Lung (tissue), 11 donors: ENCODE measurements at regions not wholly inside any gene's neighbourhood (a gene's known extent, or its start where the extent isn't known, plus 50 kb on each side); places are given as distances from the start of the nearest gene placed in this dataset.
"Not testable (repeated sequence)": the region's sequence is repeated elsewhere in the genome, so short reads cannot be mapped to it uniquely, and the experiment has no call there.

Experiments used
- ATAC-seq: fragments of 200-7000 bp; cut with Tn5 transposase; one replicate; pipeline ENCODE4 v1.9.1; 2020; ENCODE audit warnings: moderate number of reproducible peaks; ENCODE audit not compliant: insufficient read depth, low FRiP score
- DNase-seq, 3 donors: peaks; one replicate each; pipeline ENCODE4 v3.0.0-alpha.2; 2013 to 2017
- H3K27ac ChIP-seq, 2 donors: one replicate each; pipeline ENCODE4 v1.5.1; 2013; ENCODE audit warnings: mild to moderate bottlenecking in 2 of 2, moderate library complexity in 2 of 2, control low read depth in 1 of 2, inconsistent platforms in 1 of 2, low read depth in 1 of 2, low read length in 1 of 2
- H3K27me3 ChIP-seq, 3 donors: one replicate each; pipeline ENCODE4 v1.5.1; 2013; ENCODE audit warnings: low read length in 2 of 3; ENCODE audit not compliant: control insufficient read depth in 3 of 3, insufficient read depth in 3 of 3
- H3K36me3 ChIP-seq, 4 donors: one replicate each; pipeline ENCODE4 v1.5.1; 2013; ENCODE audit warnings: low read length in 4 of 4, mild to moderate bottlenecking in 1 of 4, moderate library complexity in 1 of 4; ENCODE audit not compliant: control insufficient read depth in 4 of 4, insufficient read depth in 4 of 4
- H3K4me1 ChIP-seq, 5 donors: one replicate each; pipeline ENCODE4 v1.5.1; 2013; ENCODE audit warnings: low read length in 5 of 5, mild to moderate bottlenecking in 2 of 5, moderate library complexity in 1 of 5; ENCODE audit not compliant: control insufficient read depth in 5 of 5, insufficient read depth in 5 of 5
- H3K4me3 ChIP-seq: one replicate; pipeline ENCODE4 v1.5.1; 2013; ENCODE audit warnings: mild to moderate bottlenecking, control low read depth, moderate library complexity
- H3K9ac ChIP-seq, 2 donors: one replicate each; pipeline ENCODE4 v1.5.1; 2013; ENCODE audit warnings: low read length in 2 of 2, control low read depth in 1 of 2; ENCODE audit not compliant: insufficient read depth in 1 of 2
- H3K9me3 ChIP-seq, 4 donors: one replicate each; pipeline ENCODE4 v1.5.1; 2013; ENCODE audit warnings: low read length in 3 of 4, mild to moderate bottlenecking in 1 of 4, moderate library complexity in 1 of 4; ENCODE audit not compliant: control insufficient read depth in 4 of 4, insufficient read depth in 3 of 4
- WGBS, 2 donors: extraction: QIAGEN DNeasy Blood & Tissue Kit; methylation state at CpG; one replicate each; pipeline ENCODE4 v1.1.7; 2013; 5-methylcytosine and 5-hydroxymethylcytosine counted together
- TF ChIP-seq, protein P1 (sequence below): IDR thresholded peaks from 2 replicates; pipeline ENCODE4 v1.5.1; 2012; ENCODE audit warnings: mild to moderate bottlenecking; ENCODE audit errors: control extremely low read depth, extremely low read depth
- donor health status: control.
- donor health status: control.
- donor health status: Bipolar disorder and iron deficiency.
- donor health status: healthy.
- donor health status: DM: yes; HTN: yes; CAD: no.

DNA sequence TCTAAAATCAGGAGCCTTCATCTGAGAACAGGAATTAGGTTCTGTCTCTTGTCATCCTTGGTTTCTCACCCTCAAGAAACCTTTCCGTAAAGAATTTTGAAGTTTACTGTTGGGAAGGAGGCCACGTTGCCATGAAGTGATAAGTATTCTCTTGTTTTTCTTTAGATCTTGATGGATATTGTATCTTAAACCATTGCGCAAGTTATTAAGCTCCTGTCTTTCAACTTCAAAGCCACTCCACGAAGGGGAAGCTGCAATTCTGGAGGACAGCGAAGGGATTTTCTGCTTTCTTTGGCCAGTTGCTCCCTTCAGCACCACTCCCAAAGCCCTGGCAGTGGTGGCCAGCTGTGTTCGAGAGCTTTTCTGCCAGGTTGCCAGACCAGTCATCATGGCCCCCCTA lies 198.1 kb upstream of the EXOC2 start:
- Histone ChIP-seq H3K4me1 (peaks cover 0 to 22% (median 0%) of the 10 kb centered on the region in 5 donors), H3K36me3 (no peaks in the 10 kb centered on the region), H3K4me3 (no peak overlapping the region), H3K27ac (no peak overlapping the region), H3K27me3 (no peaks in the 10 kb centered on the region), H3K9me3 (no peaks in the 10 kb centered on the region), H3K9ac (no peak overlapping the region)
- DNase-seq = no peak
- 82 to 86% methylated on average over 6 of the region's 6 CpGs for WGBS, 2 donors
- ATAC-seq = no peak
- TF ChIP-seq, protein P1, sequence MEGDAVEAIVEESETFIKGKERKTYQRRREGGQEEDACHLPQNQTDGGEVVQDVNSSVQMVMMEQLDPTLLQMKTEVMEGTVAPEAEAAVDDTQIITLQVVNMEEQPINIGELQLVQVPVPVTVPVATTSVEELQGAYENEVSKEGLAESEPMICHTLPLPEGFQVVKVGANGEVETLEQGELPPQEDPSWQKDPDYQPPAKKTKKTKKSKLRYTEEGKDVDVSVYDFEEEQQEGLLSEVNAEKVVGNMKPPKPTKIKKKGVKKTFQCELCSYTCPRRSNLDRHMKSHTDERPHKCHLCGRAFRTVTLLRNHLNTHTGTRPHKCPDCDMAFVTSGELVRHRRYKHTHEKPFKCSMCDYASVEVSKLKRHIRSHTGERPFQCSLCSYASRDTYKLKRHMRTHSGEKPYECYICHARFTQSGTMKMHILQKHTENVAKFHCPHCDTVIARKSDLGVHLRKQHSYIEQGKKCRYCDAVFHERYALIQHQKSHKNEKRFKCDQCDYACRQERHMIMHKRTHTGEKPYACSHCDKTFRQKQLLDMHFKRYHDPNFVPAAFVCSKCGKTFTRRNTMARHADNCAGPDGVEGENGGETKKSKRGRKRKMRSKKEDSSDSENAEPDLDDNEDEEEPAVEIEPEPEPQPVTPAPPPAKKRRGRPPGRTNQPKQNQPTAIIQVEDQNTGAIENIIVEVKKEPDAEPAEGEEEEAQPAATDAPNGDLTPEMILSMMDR = no peak

DNA sequence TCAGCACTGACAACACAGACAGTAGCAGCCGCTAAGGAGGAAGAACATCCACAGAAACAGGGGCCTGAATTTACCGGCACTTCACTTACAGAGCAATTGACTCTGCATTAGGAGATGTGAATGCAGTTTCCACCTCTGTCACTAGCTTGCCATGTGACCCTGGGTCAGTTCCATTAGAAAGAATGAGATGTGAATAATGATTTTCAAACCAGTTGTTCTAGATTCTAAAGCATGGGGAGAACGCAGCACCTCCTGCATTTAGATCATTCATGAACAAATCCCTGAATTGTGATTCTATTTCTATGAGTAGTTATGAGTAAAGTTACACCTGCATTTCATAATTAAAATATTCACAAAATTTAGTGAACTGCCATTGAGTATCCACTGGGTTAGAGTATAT lies 197.3 kb upstream of the EXOC2 start:
- no peaks in the 10 kb centered on the region for H3K9me3 ChIP-seq
- no peak overlapping the region for H3K4me3 ChIP-seq
- WGBS, 2 donors = 87 to 94% methylated on average over 3 of the region's 3 CpGs
- TF ChIP-seq, protein P1 = no peak
- no peak overlapping the region for H3K27ac ChIP-seq
- no peak overlapping the region for H3K9ac ChIP-seq
- no peaks in the 10 kb centered on the region for H3K27me3 ChIP-seq
- peaks cover 0 to 22% (median 0%) of the 10 kb centered on the region in 5 donors for H3K4me1 ChIP-seq
- ATAC-seq (no peak), DNase-seq (no peak)
- H3K36me3 ChIP-seq = no peaks in the 10 kb centered on the region

GRCh38 chr6:887583-888235 lies 194.8 kb upstream of the EXOC2 start:
- ATAC-seq (no peak), DNase-seq (no peak)
- Histone ChIP-seq H3K9me3 (no peaks in the 10 kb centered on the region), H3K27ac (no peak overlapping the region), H3K27me3 (no peaks in the 10 kb centered on the region), H3K9ac (no peak overlapping the region), H3K4me3 (no peak overlapping the region), H3K36me3 (no peaks in the 10 kb centered on the region), H3K4me1 (peaks cover 0 to 22% (median 0%) of the 10 kb centered on the region in 5 donors)
- TF ChIP-seq, protein P1 = no peak
- 91% methylated on average over 35 of the region's 35 CpGs for WGBS, 2 donors

DNA sequence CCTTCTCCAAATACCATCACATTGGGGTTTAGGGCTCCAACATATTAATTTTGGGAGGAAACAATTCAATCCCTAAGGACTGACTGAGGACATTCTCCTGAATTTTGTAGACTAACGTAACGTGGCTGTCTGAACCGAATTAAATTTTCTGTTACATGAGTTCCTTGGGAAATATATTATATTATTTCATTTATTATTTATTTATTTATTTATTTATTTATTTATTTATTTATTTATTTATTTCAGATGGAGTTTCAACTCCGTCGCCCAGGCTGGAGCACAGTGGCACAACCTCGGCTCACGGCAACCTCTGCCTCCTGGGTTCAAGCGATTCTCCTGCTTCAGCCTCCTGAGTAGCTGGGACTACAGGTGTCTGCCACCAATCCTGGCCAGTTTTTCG lies 193.2 kb upstream of the EXOC2 start:
- not testable (repeated sequence) for H3K9me3 ChIP-seq, H3K27me3 ChIP-seq, H3K4me3 ChIP-seq, H3K27ac ChIP-seq, ATAC-seq, DNase-seq, H3K9ac ChIP-seq, H3K4me1 ChIP-seq, H3K36me3 ChIP-seq
- WGBS, 2 donors = 96 to 97% methylated on average over 9 of the region's 9 CpGs
